ENCODE measurements at regions not wholly inside any gene's neighbourhood (a gene's known extent, or its start where the extent isn't known, plus 50 kb on each side); places are given as distances from the start of the nearest gene placed in this dataset.

- TF ChIP-seq HMGXB3 (CRISPR knock-in tag; IDR thresholded peaks at IDR 0.05; ENCODE audit: borderline replicate concordance), result no peak
- TF ChIP-seq ZBTB7A (CRISPR knock-in tag; IDR thresholded peaks at IDR 0.05), result no peak
- no peak for TF ChIP-seq CTCF (CRISPR knock-in tag; IDR thresholded peaks at IDR 0.05)
- no peak for TF ChIP-seq MAZ (IDR thresholded peaks at IDR 0.05; ENCODE audit: borderline replicate concordance, low read depth, low read length)
- no peak for TF ChIP-seq MAZ (CRISPR knock-in tag; IDR thresholded peaks at IDR 0.05; ENCODE audit: low read depth)
- no peak for TF ChIP-seq POLR2A (IDR thresholded peaks at IDR 0.05; ENCODE audit: insufficient read depth in 1 of 2, low read depth in 2 of 2, low read length in 2 of 2)
- no peak for TF ChIP-seq AKAP8 (CRISPR knock-in tag; IDR thresholded peaks at IDR 0.05)
- no peak for TF ChIP-seq TAF15 (IDR thresholded peaks at IDR 0.05; ENCODE audit: low read depth, low read length, poor library complexity, severe bottlenecking)
- no peak for TF ChIP-seq POLR2AphosphoS2 (IDR thresholded peaks at IDR 0.05; ENCODE audit: low read depth, low read length)
- no peak for TF ChIP-seq UBTF (CRISPR knock-in tag; IDR thresholded peaks at IDR 0.05)
- TF ChIP-seq CHD2 (IDR thresholded peaks at IDR 0.05; ENCODE audit: low read depth, low read length), result no peak
These were observed 132.7 kb downstream of the GLI2 start for GRCh38 chr2:120868366-120868765.

Measured in HepG2 (cell line).